ENCODE measurements at regions not wholly inside any gene's neighbourhood (a gene's known extent, or its start where the extent isn't known, plus 50 kb on each side); places are given as distances from the start of the nearest gene placed in this dataset.

GRCh38 chr22:48453751-48454485, 1373.8 kb downstream of the BRD1 start:
- TF ChIP-seq CTCF (IDR thresholded peaks at IDR 0.05; ENCODE audit: low read depth, low read length) (no peak), POLR2A (IDR thresholded peaks at IDR 0.05; ENCODE audit: extremely low read depth, insufficient read length) (no peak)

Measured in NB4 (cell line).